K562 (cell line): ENCODE measurements at regions not wholly inside any gene's neighbourhood (a gene's known extent, or its start where the extent isn't known, plus 50 kb on each side); places are given as distances from the start of the nearest gene placed in this dataset.

Experiments
- POLR2AphosphoS5 ChIP-seq: IDR thresholded peaks from 2 replicates; pipeline ENCODE4 v1.6.1; 2011; ENCODE audit warnings: mild to moderate bottlenecking, low read depth, low read length, moderate library complexity; ENCODE audit not compliant: control insufficient read depth, insufficient read depth
- ZNF644 ChIP-seq: fragments of 200-800 bp; sonication (Bioruptor generic); IDR thresholded peaks from 2 replicates; pipeline ENCODE4 v1.6.1; 2016; ENCODE audit warnings: low read depth, missing genetic modification characterization, missing compliant biosample characterization
- TF ChIP-seq, protein P1 (sequence below): fragments of 250-450 bp; sonication (Bioruptor Pico); IDR thresholded peaks from 2 replicates; pipeline ENCODE4 v1.5.0; 2021; ENCODE audit warnings: mild to moderate bottlenecking, borderline replicate concordance

DNA sequence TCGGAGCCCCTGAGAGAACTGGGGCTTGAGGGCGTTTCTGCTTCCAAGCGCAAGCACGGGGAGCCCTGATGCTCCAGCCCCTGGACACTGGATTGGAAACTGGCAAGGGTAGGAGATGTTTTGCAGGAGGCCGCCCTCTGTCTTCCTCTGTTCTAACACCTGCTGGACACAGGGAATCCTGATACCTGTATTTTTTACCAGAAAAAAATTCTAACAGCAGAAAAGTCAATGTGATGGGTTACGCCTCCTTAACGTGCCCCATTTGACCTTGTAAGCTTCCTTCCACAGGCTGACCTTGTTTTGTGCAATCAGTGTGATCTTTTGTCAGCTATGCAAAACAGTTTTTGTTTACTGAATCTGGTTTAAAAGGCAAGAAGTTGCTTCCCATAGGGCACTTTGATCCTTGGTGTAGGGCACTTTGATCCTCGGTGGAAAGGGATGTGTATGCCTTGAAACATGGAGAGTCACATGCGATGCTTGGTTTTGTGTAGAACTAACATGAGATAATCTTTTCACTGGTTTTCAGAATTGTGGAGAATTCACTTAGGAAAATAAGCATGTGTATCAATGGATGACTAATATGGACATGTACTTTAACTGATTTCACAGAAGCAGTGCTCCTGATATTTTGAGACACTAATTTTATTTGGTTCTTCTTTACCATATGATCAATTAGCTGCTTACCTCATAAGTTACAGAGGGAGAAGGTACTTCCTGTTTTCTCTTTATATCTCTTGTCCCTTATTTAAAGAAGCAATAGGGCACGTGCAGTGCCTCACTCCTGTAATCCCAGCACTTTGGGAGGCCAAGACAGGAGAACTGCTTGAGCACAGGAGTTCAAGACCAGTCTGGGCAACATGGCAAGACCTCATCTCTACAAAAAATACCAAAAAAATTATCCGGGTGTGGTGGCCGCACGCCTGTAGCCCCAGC, 59.9 kb upstream of the MAP3K4 start:
- no peak for TF ChIP-seq ZNF644
- TF ChIP-seq POLR2AphosphoS5: no peak
- TF ChIP-seq, protein P1, sequence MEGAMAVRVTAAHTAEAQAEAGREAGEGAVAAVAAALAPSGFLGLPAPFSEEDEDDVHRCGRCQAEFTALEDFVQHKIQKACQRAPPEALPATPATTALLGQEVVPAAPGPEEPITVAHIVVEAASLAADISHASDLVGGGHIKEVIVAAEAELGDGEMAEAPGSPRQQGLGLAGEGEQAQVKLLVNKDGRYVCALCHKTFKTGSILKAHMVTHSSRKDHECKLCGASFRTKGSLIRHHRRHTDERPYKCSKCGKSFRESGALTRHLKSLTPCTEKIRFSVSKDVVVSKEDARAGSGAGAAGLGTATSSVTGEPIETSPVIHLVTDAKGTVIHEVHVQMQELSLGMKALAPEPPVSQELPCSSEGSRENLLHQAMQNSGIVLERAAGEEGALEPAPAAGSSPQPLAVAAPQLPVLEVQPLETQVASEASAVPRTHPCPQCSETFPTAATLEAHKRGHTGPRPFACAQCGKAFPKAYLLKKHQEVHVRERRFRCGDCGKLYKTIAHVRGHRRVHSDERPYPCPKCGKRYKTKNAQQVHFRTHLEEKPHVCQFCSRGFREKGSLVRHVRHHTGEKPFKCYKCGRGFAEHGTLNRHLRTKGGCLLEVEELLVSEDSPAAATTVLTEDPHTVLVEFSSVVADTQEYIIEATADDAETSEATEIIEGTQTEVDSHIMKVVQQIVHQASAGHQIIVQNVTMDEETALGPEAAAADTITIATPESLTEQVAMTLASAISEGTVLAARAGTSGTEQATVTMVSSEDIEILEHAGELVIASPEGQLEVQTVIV: no peak
